HL-60 (cell line): ENCODE measurements at regions not wholly inside any gene's neighbourhood (a gene's known extent, or its start where the extent isn't known, plus 50 kb on each side); places are given as distances from the start of the nearest gene placed in this dataset.

Source experiments
- DNase-seq, 2 experiments: peaks; one replicate each; pipeline ENCODE4 v3.0.0-alpha.2; 2010 to 2020; ENCODE audit warnings: low read depth in 1 of 2, low spot score in 1 of 2
- H3K27ac ChIP-seq: fragments of 250-450 bp; sonication (Bioruptor Pico); replicated peaks from 2 replicates; pipeline ENCODE4 v1.5.1; 2020; ENCODE audit warnings: mild to moderate bottlenecking, moderate library complexity
- H3K27me3 ChIP-seq: fragments of 250-450 bp; sonication (Bioruptor Pico); 2 replicates; pipeline ENCODE4 v1.5.1; 2021; ENCODE audit warnings: mild to moderate bottlenecking, moderate library complexity; ENCODE audit not compliant: insufficient read depth, poor library complexity, severe bottlenecking
- H3K4me3 ChIP-seq: replicated peaks from 2 replicates; pipeline ENCODE4 v1.5.1; 2011; ENCODE audit warnings: mild to moderate bottlenecking, control low read depth, low read length; ENCODE audit not compliant: insufficient read depth
- CTCF ChIP-seq: IDR thresholded peaks from one replicate; pipeline ENCODE4 v1.5.1; 2011; ENCODE audit warnings: low read length, control low read depth, inconsistent platforms; ENCODE audit not compliant: insufficient read depth
- GABPA ChIP-seq: IDR thresholded peaks from 2 replicates; pipeline ENCODE4 v1.6.1; 2012; ENCODE audit warnings: low read depth
- POLR2AphosphoS5 ChIP-seq: IDR thresholded peaks from 2 replicates; pipeline ENCODE4 v1.6.1; 2012; ENCODE audit warnings: low read depth
- REST ChIP-seq: IDR thresholded peaks from 2 replicates; pipeline ENCODE4 v1.6.1; 2012; ENCODE audit warnings: low read depth; ENCODE audit not compliant: insufficient replicate concordance
- SPI1 ChIP-seq: IDR thresholded peaks from 2 replicates; pipeline ENCODE4 v1.6.1; 2012; ENCODE audit warnings: low read depth, mild to moderate bottlenecking, borderline replicate concordance

GRCh38 chr18:40864846-40865245, 1090.2 kb upstream of the PIK3C3 start:
- Histone ChIP-seq H3K4me3 (no peak overlapping the region), H3K27ac (no peak overlapping the region), H3K27me3 (no peaks in the 10 kb centered on the region)
- TF ChIP-seq SPI1 (no peak), GABPA (no peak), REST (no peak), CTCF (no peak), POLR2AphosphoS5 (no peak)
- DNase-seq, result no peak

DNA sequence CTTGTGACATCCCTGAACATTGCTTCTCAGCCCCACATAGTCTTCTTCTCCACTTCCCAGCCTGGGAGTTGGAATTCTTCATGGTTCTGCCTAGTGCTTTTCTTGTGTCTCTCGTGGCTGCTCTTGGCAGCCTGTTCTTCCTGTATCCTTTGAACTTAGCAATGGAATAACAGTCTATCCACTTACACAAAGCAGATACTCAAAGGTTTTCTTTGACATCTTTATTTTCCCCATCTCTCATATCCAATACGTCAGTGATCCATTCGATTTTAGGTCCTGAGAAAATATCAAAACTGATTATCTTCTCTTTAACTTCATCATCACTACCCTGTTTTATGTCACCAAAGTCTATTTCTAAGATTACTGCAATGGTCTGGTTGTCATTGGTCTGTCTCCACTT, 1091.2 kb upstream of the PIK3C3 start:
- no peaks in the 10 kb centered on the region for H3K27me3 ChIP-seq
- TF ChIP-seq GABPA (no peak), CTCF (no peak), POLR2AphosphoS5 (no peak), SPI1 (no peak), REST (no peak)
- no peak overlapping the region for H3K4me3 ChIP-seq
- no peak for DNase-seq
- no peak overlapping the region for H3K27ac ChIP-seq

DNA sequence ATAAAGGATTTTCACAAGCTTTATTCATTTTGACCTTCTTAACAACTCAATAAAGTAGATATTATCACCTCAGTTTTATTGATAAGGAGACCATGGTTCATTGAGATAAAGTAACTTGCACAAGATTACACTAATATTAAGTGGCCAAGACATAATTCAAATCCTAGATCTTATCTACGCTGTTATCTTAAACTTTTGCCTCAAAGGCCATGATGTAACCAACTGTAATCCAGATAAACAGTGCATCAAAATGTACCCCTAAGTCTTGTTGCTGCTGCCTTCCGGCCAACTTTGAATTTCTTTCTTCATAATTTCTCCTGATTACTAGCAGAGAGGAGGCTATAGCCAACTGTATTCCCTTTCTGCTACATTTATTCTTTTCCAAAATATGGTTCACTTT, 1094.8 kb upstream of the PIK3C3 start:
- DNase-seq, result no peak
- Histone ChIP-seq H3K27me3 (no peaks in the 10 kb centered on the region), H3K27ac (no peak overlapping the region), H3K4me3 (no peak overlapping the region)
- no peak for TF ChIP-seq CTCF
- TF ChIP-seq REST, result no peak
- no peak for TF ChIP-seq POLR2AphosphoS5
- TF ChIP-seq GABPA, result no peak
- TF ChIP-seq SPI1, result no peak
